ENCODE measurements at regions not wholly inside any gene's neighbourhood (a gene's known extent, or its start where the extent isn't known, plus 50 kb on each side); places are given as distances from the start of the nearest gene placed in this dataset.

DNA sequence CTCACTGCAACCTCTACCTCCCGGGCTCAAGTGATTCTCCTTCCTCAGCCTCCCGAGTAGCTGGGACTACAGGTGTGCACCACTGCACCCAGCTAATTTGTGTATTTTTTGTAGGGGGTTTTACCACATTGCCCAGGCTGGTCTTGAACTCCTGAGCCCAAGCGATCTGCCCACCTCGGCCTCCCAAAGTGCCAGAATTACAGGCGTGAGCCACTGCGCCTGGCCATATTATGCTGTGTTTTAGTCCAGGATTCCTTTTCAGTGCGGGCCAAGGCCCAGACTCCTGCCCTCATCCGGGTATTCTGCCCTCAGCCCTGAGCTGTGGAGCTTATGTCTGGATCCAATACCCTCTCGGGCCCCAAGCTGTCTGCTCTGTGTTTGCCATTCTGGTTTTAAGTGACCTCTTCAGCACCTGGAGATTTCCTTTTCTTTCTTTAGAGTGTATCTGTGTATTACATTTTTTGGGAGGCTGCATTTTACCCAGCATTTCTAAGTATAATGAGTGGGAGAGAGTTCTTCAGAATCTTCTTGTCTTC, 114.9 kb downstream of the BUB3 start:
- Histone ChIP-seq H3K4me3 (ENCODE audit: severe bottlenecking) (no peak overlapping the region), H3K4me1 (ENCODE audit: insufficient read depth, poor library complexity, severe bottlenecking) (no peaks in the 10 kb centered on the region), H3K36me3 (ENCODE audit: low read depth) (no peaks in the 10 kb centered on the region), H3K9me3 (ENCODE audit: severe bottlenecking) (no peaks in the 10 kb centered on the region), H3K27ac (ENCODE audit: poor library complexity, severe bottlenecking) (no peak overlapping the region), H3K27me3 (ENCODE audit: insufficient read depth, poor library complexity, severe bottlenecking) (peaks cover 1% of the 10 kb centered on the region)
- no peak for TF ChIP-seq CTCF (IDR thresholded peaks at IDR 0.05; ENCODE audit: poor library complexity, severe bottlenecking)
- ATAC-seq (ENCODE audit: low read depth) (no peak), DNase-seq (ENCODE audit: low spot score) (no peak)

GRCh38 chr10:123269675-123270074, 115.5 kb downstream of the BUB3 start:
- Histone ChIP-seq H3K4me3 (ENCODE audit: severe bottlenecking) (no peak overlapping the region), H3K27me3 (ENCODE audit: insufficient read depth, poor library complexity, severe bottlenecking) (peaks cover 3% of the 10 kb centered on the region), H3K27ac (ENCODE audit: poor library complexity, severe bottlenecking) (no peak overlapping the region), H3K4me1 (ENCODE audit: insufficient read depth, poor library complexity, severe bottlenecking) (no peaks in the 10 kb centered on the region), H3K9me3 (ENCODE audit: severe bottlenecking) (no peaks in the 10 kb centered on the region), H3K36me3 (ENCODE audit: low read depth) (no peaks in the 10 kb centered on the region)
- ATAC-seq (ENCODE audit: low read depth) (no peak), DNase-seq (ENCODE audit: low spot score) (no peak)
- TF ChIP-seq CTCF (IDR thresholded peaks at IDR 0.05; ENCODE audit: poor library complexity, severe bottlenecking), result no peak

DNA sequence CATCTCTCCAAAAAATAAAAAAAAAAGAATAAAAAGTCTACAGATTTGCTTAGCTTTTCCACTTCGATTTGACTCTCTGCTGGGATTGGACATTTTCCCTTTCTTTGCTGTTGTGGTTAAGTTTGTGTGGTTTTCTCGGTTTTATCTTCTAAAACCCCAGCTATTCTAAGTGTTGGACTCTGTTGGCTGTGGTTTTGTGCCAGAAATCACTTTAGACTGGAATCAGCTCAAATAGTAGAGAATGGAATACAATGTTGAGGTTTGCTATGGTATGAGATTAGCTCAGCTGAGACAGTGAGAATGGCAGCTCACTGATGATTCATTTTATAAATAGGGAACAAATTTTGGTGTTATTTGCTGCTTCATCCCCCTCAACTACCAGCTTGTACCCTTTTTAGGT, 116.0 kb downstream of the BUB3 start:
- Histone ChIP-seq H3K27me3 (ENCODE audit: insufficient read depth, poor library complexity, severe bottlenecking) (peaks cover 6% of the 10 kb centered on the region), H3K27ac (ENCODE audit: poor library complexity, severe bottlenecking) (no peak overlapping the region), H3K36me3 (ENCODE audit: low read depth) (no peaks in the 10 kb centered on the region), H3K4me3 (ENCODE audit: severe bottlenecking) (no peak overlapping the region), H3K4me1 (ENCODE audit: insufficient read depth, poor library complexity, severe bottlenecking) (no peaks in the 10 kb centered on the region), H3K9me3 (ENCODE audit: severe bottlenecking) (no peaks in the 10 kb centered on the region)
- no peak for DNase-seq (ENCODE audit: low spot score)
- no peak for TF ChIP-seq CTCF (IDR thresholded peaks at IDR 0.05; ENCODE audit: poor library complexity, severe bottlenecking)
- ATAC-seq (ENCODE audit: low read depth), result no peak

DNA sequence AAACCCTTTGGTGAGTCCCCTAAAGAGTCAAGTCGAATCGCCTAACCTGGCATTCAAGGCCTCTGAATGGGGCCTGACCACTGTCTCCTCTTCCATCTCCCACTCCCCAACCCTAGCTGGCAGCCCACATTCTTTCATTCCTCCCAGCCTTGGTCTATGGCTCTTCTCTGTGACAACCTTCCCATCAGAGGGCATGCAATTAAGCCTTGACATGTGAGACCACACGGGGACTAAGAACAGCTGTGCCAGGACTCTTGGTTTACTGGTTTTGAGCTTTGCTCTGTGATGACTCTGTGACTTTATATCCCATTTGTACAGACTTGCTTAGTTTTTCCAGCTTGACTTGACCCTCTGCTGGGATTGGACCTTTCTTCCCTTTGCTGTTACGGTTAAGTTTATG, 116.6 kb downstream of the BUB3 start:
- DNase-seq (ENCODE audit: low spot score) (no peak), ATAC-seq (ENCODE audit: low read depth) (no peak)
- no peaks in the 10 kb centered on the region for H3K36me3 ChIP-seq (ENCODE audit: low read depth)
- TF ChIP-seq CTCF (IDR thresholded peaks at IDR 0.05; ENCODE audit: poor library complexity, severe bottlenecking), result no peak
- H3K27ac ChIP-seq (ENCODE audit: poor library complexity, severe bottlenecking), result no peak overlapping the region
- H3K27me3 ChIP-seq (ENCODE audit: insufficient read depth, poor library complexity, severe bottlenecking), result peaks cover 10% of the 10 kb centered on the region
- no peaks in the 10 kb centered on the region for H3K9me3 ChIP-seq (ENCODE audit: severe bottlenecking)
- no peaks in the 10 kb centered on the region for H3K4me1 ChIP-seq (ENCODE audit: insufficient read depth, poor library complexity, severe bottlenecking)
- H3K4me3 ChIP-seq (ENCODE audit: severe bottlenecking), result no peak overlapping the region

GRCh38 chr10:123272171-123272570, 118.0 kb downstream of the BUB3 start:
- H3K9me3 ChIP-seq (ENCODE audit: severe bottlenecking), result no peaks in the 10 kb centered on the region
- H3K27ac ChIP-seq (ENCODE audit: poor library complexity, severe bottlenecking), result no peak overlapping the region
- DNase-seq (ENCODE audit: low spot score), result no peak
- H3K4me3 ChIP-seq (ENCODE audit: severe bottlenecking), result no peak overlapping the region
- no peak for ATAC-seq (ENCODE audit: low read depth)
- peaks cover 10% of the 10 kb centered on the region for H3K27me3 ChIP-seq (ENCODE audit: insufficient read depth, poor library complexity, severe bottlenecking)
- H3K4me1 ChIP-seq (ENCODE audit: insufficient read depth, poor library complexity, severe bottlenecking), result no peaks in the 10 kb centered on the region
- H3K36me3 ChIP-seq (ENCODE audit: low read depth), result no peaks in the 10 kb centered on the region
- TF ChIP-seq CTCF (IDR thresholded peaks at IDR 0.05; ENCODE audit: poor library complexity, severe bottlenecking), result peak; percentile 7
